Adrenal gland (tissue), 5 donors: ENCODE measurements at regions not wholly inside any gene's neighbourhood (a gene's known extent, or its start where the extent isn't known, plus 50 kb on each side); places are given as distances from the start of the nearest gene placed in this dataset.

Source experiments
- POLR2A ChIP-seq, 2 donors: fragments of 450-650 bp; IDR thresholded peaks; one replicate each; pipeline ENCODE4 v1.6.1; 2017; ENCODE audit warnings: antibody characterized with exemption in 2 of 2, mild to moderate bottlenecking in 2 of 2, moderate library complexity in 1 of 2
- TF ChIP-seq, protein P1 (sequence below), 6 experiments: fragments of 450-650 bp in 4 of 6; fragments of 200-600 bp in 2 of 6; sonication (generic) in 1 of 6; IDR thresholded peaks; 1 replicate in 5 of 6; 2 replicates in 1 of 6; pipeline versions ENCODE4 v1.5.1 to v1.8.0; 2016 to 2021; ENCODE audit warnings: antibody characterized with exemption in 6 of 6, mild to moderate bottlenecking in 2 of 6, moderate library complexity in 1 of 6
- donor health status: DM: no; HTN: no; CAD: no.

DNA sequence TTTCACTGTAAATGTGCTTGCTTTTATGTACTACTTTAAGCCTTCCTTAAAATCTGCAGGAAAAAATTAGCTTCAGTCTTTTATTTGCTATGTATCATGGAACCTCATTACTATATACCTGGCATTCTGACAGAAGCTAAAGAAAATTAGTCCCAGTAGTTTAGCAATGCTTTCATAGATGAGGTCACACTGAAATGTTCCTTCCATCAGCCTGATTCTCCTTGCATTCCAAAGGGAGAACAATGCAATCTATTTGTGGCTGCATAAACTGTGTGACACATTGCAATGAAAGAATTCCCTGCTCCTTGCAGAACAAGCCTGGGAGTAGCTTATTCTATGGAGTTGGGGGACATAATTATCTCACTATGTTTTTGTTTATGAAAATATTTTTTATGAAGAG, 691.5 kb upstream of the ARPP21 start:
- TF ChIP-seq, protein P1, sequence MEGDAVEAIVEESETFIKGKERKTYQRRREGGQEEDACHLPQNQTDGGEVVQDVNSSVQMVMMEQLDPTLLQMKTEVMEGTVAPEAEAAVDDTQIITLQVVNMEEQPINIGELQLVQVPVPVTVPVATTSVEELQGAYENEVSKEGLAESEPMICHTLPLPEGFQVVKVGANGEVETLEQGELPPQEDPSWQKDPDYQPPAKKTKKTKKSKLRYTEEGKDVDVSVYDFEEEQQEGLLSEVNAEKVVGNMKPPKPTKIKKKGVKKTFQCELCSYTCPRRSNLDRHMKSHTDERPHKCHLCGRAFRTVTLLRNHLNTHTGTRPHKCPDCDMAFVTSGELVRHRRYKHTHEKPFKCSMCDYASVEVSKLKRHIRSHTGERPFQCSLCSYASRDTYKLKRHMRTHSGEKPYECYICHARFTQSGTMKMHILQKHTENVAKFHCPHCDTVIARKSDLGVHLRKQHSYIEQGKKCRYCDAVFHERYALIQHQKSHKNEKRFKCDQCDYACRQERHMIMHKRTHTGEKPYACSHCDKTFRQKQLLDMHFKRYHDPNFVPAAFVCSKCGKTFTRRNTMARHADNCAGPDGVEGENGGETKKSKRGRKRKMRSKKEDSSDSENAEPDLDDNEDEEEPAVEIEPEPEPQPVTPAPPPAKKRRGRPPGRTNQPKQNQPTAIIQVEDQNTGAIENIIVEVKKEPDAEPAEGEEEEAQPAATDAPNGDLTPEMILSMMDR (IDR thresholded peaks at IDR 0.05) = no peak
- TF ChIP-seq POLR2A (IDR thresholded peaks at IDR 0.05) = no peak
